HG03175 (cell line): ENCODE measurements at regions not wholly inside any gene's neighbourhood (a gene's known extent, or its start where the extent isn't known, plus 50 kb on each side); places are given as distances from the start of the nearest gene placed in this dataset.

Experiments
- ATAC-seq: cut with Tn5 transposase; IDR thresholded peaks from one replicate; pipeline ENCODE4 v1.9.1; 2021; ENCODE audit warnings: mild to moderate bottlenecking, moderate library complexity; ENCODE audit not compliant: unreplicated experiment

- ATAC-seq = no peak
Measured at GRCh38 chr9:86893811-86894490, 53.4 kb downstream of the GAS1 start.

DNA sequence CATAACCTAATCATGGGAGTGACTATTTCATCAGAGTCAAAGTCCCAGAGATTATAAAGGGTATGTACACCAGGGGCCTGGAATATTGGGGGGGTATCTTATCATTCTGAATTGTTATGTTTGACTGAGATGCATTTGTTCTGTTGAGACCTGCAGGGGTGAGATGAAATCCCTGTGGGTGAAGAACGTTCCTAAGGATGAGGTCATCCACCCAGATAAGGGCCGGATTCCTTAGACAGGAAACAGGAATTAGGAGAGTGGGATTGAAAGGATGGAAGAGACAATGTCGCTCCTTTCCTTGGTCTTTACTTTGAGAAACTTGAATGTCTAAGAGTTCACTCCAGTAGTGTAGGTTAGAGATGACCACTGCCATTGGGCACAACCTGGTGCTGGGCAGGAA, 54.7 kb downstream of the GAS1 start:
- ATAC-seq = no peak

DNA sequence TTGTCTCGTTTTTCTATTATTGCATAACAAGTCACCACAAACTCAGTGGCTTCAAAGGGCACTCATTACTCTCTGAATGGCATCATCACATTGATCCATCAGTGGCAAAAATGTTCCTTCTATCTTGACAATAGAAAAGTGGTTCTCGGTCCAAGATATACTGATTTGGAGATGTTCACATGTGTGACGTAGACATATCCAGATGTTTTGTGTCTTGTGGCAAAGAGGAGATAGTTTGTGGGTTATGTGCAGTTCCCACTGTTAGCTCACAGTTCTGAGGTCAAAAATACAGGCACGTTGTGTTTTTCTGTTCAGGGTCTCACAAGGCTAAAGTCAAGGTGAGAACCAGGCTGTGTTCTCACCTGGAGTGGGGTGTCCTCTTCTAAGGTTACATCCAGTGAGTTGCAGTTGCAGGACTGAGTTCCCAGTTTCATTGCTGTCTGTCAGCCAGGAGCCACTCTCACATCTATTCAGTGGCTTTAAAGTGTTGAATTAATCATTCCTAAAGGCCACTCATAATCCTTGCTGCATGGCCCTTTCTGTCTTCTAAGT, 55.3 kb downstream of the GAS1 start:
- no peak for ATAC-seq

DNA sequence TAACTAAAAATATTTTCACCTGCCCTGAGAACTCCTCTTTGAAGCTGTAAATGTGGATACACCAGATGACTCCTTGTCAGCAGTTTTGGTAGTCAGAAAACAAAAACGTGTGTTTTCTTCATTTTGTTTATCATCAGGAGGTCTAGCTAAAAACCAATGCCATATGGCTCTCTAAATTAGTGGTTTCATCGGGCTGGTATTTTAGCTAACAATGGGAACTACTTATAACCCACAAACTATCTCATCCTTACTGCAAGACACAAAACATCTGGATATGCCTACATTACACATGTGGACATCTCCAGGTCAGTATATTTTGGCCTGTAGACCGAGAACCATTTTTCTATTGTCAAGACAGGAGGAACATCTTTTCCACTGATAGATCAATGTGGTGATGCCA, 56.2 kb downstream of the GAS1 start:
- no peak for ATAC-seq

DNA sequence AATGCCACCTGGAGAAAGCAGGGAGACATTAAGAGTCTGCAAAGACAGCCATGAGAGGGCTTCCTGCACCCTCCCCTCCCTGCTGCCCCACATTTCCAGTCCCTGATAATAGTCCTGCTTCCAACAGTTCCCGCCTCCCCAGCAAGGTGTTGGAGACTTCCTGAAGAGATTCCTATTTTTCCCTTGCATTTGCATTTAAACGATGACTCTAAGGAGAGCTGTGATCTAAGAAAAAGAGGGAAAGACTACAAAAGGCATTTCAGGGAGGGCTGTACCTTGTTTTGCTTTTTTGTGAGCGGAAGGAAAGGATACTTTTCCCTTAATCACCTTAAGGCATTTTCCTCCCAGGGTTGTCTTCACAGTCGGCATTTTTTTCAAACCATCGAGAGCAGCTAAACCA, 62.1 kb downstream of the GAS1 start:
- ATAC-seq = no peak

DNA sequence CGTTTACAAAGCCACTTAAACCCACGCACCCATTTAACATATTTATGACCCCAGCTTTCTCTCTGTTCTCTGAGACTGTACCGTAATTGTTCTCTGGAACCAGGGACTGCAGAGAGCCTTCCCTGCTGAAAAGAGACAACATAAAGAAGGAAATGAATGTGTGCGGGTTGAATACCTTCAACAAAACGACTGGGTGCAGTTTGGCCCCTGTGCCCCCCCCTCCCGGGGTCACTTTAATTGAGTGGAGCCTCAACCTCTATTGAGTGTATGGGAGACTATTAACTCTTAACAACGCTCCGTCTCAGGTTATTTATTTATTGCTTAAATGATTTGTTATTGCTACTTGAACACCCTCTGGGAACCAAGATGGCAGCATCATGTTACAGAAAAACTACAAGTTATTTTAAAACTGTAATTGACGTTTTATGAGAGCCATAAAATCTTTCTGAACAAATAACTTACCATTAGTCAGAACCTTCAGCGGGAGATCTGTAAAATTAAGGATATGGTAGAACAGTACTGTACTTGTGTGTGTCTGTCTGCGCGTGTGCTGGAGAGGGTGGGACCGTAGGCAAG, 70.6 kb downstream of the GAS1 start:
- ATAC-seq = no peak

GRCh38 chr9:86868616-86869015, 78.7 kb downstream of the GAS1 start:
- no peak for ATAC-seq

- ATAC-seq = no peak
Measured at GRCh38 chr9:86867804-86868313, 79.4 kb downstream of the GAS1 start.

DNA sequence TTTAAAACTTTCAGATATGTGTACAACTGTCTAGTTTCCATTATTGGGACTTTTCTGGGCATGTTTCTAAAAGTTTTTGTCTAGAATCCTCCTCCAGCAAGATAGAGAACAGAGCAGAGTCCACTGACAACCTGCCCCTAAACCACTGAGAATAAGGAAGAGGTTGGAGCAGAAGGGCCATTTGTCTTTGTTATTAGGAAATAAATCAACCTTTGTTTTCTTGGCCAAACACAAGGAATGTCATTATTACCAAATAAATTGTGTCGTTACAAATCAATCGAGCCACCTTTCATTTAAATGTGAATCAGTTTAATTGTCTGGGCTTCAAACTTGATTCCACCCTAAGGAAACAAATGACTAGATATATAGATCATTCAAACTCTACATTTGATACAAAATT, 81.4 kb downstream of the GAS1 start:
- ATAC-seq = no peak

DNA sequence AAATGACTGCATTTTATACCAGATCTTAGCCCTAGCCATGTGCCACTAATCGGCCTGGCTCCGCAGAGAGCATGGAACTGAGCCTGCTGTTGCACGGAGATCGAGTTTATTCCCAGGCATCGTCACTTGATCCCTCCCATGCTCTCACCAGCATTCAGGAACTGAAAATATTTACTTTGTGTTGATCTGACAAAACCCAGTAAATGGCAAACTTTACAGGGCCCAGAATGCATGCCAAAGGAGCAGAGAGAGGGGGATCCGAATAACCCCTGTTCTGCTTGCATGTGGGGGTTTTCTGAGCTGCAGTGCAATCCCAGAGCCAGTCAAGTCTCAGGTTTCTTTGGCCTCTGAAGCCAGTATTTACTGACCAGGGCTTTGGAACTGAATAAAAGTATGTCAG, 87.3 kb downstream of the GAS1 start:
- no peak for ATAC-seq

- no peak for ATAC-seq
Measured at GRCh38 chr9:86859056-86859455, 88.2 kb downstream of the GAS1 start.

DNA sequence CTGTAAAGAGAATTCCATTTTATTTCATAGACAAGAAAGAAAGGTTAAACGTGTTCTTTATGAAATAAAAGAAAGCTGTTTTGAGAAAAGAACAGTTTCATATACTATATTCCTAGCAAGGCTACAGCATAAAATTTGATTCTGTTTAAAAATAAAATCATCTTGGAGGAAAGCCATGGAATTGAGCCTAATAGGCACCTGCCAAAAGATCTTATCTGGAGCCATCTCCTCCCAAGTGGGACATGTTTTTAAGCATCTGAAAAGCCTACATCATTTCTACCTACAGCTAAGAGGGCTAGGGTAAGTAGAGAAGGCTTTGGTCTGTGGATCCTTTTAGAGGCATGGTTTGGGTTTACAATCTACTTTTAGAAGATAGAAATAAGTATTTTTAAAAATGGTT, 89.3 kb downstream of the GAS1 start:
- no peak for ATAC-seq

DNA sequence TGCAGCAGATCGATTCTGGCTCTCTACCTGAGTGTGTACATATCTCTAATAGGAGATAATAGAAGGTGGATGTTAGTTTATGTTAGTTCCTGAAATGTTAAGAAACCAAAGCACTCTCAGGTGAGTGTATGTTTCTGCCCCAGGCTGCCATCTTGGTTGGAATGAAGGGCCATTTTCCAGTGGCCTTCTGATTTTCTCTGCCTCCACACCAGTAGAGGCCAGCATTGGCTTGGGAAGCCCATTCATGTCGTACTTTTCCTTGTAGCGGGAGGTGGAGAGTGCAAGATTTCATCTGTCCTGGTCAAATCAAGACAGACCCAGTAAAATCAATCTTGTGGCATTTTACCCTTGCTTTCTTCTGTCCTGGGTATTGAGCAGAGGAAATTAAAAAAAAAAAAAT, 91.0 kb downstream of the GAS1 start:
- ATAC-seq = no peak

- ATAC-seq = no peak
Measured at GRCh38 chr9:86854898-86855523, 92.3 kb downstream of the GAS1 start.

DNA sequence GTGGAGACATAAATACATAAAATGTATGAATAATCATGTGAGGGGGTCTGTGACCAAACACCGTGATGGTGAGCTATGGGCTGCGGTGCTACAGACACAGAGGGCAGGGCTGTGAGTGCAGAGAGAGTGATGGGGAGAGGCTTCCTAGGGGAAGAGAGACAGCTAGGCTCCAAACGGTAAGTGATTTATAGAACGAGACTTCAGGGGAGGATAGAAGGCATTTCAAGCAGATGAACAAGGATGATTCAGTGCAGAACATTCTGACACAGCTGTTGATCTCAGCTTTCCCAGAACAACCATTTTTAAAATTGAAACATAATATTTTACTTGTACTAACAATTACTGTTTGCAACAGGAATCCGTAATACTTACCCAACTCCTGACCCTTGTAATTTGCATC, 100.7 kb downstream of the GAS1 start:
- no peak for ATAC-seq

- no peak for ATAC-seq
Measured at GRCh38 chr9:86843206-86843605, 104.1 kb downstream of the GAS1 start.

GRCh38 chr9:86842573-86842972, 104.7 kb downstream of the GAS1 start:
- ATAC-seq = no peak

GRCh38 chr9:86839522-86839921, 107.8 kb downstream of the GAS1 start:
- no peak for ATAC-seq

GRCh38 chr9:86838519-86839497, 108.5 kb downstream of the GAS1 start:
- ATAC-seq = no peak

DNA sequence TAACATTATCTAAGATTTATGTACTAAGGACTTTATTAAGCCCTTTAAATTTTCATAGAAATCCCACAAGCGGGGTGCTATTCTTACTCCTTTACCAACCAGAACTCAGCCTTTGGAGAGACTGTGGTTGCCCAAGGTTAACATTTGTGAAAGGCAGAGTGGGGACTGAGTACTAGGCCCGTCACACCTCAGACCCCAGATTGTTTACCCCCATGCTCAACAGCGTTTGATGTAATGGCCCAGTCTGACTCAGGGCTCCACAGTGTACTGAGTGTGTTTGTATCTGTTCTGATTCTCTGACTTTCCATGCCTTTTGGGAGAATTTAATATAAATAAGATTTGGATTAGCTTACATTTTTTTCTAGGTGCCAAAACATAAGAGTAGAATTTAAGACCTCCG, 110.0 kb downstream of the GAS1 start:
- no peak for ATAC-seq

DNA sequence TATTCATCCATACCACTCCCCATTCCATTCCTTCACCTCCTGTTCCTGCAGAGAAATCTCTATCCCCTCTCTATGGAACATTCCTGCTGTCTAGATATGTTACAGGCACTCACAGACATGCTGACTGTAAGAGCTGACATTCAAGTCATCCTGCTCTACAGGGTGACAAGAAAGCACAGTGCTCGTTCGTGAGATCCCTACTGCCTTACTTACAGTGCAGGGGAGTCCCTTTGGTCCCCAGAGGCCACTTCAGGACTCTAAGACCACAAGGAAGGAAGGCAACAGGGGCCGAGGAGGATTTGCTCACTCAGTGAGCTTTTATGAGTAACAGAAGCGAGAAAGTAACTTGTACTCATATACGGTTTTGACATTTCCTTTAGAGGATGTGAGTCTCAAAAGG, 110.5 kb downstream of the GAS1 start:
- ATAC-seq = peak; percentile 84
